MM.1S (cell line): ENCODE measurements at regions not wholly inside any gene's neighbourhood (a gene's known extent, or its start where the extent isn't known, plus 50 kb on each side); places are given as distances from the start of the nearest gene placed in this dataset.

Experiments
- DNase-seq: peaks from one replicate; pipeline ENCODE4 v3.0.0-alpha.2; 2015
- H2AFZ ChIP-seq: fragments of 300-600 bp; sonication (generic); 2 replicates; pipeline ENCODE4 v1.6.0; 2016; ENCODE audit warnings: antibody characterized with exemption, low read length
- H3F3A ChIP-seq: fragments of 300-600 bp; sonication (generic); 2 replicates; pipeline ENCODE4 v1.6.1; 2016; ENCODE audit warnings: mild to moderate bottlenecking, antibody characterized with exemption, low read length, moderate library complexity, mixed read lengths; ENCODE audit not compliant: insufficient read depth
- H3K27ac ChIP-seq: fragments of 300-600 bp; sonication (generic); 2 replicates; pipeline ENCODE4 v1.5.1; 2016; ENCODE audit warnings: mild to moderate bottlenecking, low read length
- H3K27me3 ChIP-seq: fragments of 300-600 bp; sonication (generic); replicated peaks from 2 replicates; pipeline ENCODE4 v1.6.0; 2016; ENCODE audit warnings: low read length; ENCODE audit not compliant: insufficient read depth
- H3K36me3 ChIP-seq: fragments of 300-600 bp; sonication (generic); replicated peaks from 2 replicates; pipeline ENCODE4 v1.6.1; 2016; ENCODE audit warnings: mild to moderate bottlenecking, low read length, mixed read lengths; ENCODE audit not compliant: insufficient read depth
- H3K4me1 ChIP-seq: fragments of 300-600 bp; sonication (generic); 2 replicates; pipeline ENCODE4 v1.6.1; 2016; ENCODE audit warnings: low read length, mixed read lengths
- H3K4me2 ChIP-seq: fragments of 300-600 bp; sonication (generic); 2 replicates; pipeline ENCODE4 v1.6.0; 2016; ENCODE audit warnings: low read depth, low read length
- H3K4me3 ChIP-seq: fragments of 300-600 bp; sonication (generic); 2 replicates; pipeline ENCODE4 v1.5.1; 2016; ENCODE audit warnings: low read length, mixed read lengths
- H3K79me2 ChIP-seq: fragments of 300-600 bp; sonication (generic); 2 replicates; pipeline ENCODE4 v1.6.1; 2016; ENCODE audit warnings: mixed run types, low read length, mixed read lengths
- H3K9ac ChIP-seq: fragments of 300-600 bp; sonication (generic); 2 replicates; pipeline ENCODE4 v1.6.1; 2016; ENCODE audit warnings: low read length, mixed read lengths
- H3K9me2 ChIP-seq: fragments of 300-600 bp; sonication (generic); replicated peaks from 2 replicates; pipeline ENCODE4 v1.6.1; 2016; ENCODE audit warnings: mild to moderate bottlenecking, low read length, mixed read lengths; ENCODE audit not compliant: insufficient read depth
- H3K9me3 ChIP-seq: fragments of 300-600 bp; sonication (generic); replicated peaks from 2 replicates; pipeline ENCODE4 v1.6.1; 2016; ENCODE audit warnings: mild to moderate bottlenecking, low read length, mixed read lengths; ENCODE audit not compliant: insufficient read depth
- H4K20me1 ChIP-seq: fragments of 300-600 bp; sonication (generic); 2 replicates; pipeline ENCODE4 v1.6.1; 2016; ENCODE audit warnings: mild to moderate bottlenecking, low read length, moderate library complexity, mixed read lengths; ENCODE audit not compliant: insufficient read depth
- CTCF ChIP-seq: fragments of 300-600 bp; sonication (generic); IDR thresholded peaks from 2 replicates; pipeline ENCODE4 v1.5.1; 2016; ENCODE audit warnings: antibody characterized with exemption, low read length, mixed read lengths
- EZH2 ChIP-seq: fragments of 300-600 bp; sonication (generic); optimal IDR thresholded peaks from 2 replicates; pipeline ENCODE3; 2017; ENCODE audit warnings: low read depth, mild to moderate bottlenecking, antibody characterized with exemption, low read length, mixed read lengths
- EZH2phosphoT487 ChIP-seq: fragments of 300-600 bp; sonication (generic); IDR thresholded peaks from 2 replicates; pipeline ENCODE4 v1.6.1; 2018; ENCODE audit warnings: antibody characterized with exemption, low read length

DNA sequence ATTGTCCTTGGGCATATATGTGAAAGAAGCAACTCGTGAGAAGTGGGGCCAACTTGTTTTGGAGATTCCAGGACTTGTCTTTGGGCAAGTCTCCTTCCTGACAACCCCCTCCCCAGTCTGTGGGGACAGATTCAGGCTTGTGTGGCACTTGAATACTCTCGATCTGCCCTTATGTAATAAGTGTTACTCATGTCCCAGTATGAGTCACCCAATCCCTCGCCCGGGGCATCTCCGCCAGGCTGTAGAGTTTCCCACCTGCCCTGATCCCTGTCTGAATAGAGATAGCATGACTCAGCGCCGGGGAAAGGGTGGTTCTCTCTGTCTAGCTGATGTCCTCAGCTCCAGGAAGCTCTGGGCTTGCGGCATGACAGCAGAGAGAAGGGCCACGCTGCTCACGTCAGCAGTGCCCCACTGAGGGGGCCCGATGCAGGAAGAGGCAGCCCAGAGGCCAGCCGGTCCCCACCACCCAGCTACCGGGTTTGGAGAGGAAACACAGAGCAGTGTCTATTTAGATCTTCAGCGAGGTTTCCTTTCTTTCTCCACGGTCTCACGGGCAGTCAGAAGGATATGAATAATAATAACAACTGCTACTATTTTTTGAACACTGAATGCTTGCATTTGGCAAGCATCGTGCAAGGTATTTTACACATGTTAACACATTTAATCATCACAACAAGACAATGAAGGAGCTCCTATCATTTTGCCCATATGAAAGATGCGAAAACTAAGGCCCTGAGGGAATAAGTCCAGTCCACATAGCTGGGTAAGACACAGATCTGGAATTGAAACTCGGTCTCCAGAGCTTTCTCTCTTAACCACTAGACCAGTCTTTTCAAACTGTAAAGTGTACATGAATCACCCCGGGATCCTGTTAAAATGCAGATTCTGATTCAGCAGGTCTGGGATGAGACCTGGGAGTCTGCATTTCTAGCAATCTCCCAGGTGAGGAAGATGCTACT, 426.7 kb upstream of the MAF start:
- 0 out of 2 replicates have a peak overlapping the region, but pooled peaks have one; percentile 9 for H3K4me3 ChIP-seq
- peak overlapping the region; percentile 7; the same call in 1 of the 2 replicates for H3K27ac ChIP-seq
- no peak for TF ChIP-seq CTCF
- TF ChIP-seq EZH2phosphoT487: no peak
- TF ChIP-seq EZH2: no peak
- no peaks in the 10 kb centered on the region for H4K20me1 ChIP-seq
- no peak for DNase-seq
- peak overlapping the region; percentile 2; the same call in 1 of the 2 replicates for H3K9ac ChIP-seq
- H3K4me1 ChIP-seq: 0 out of 2 replicates have a peak, but pooled peaks cover 4% of the 10 kb centered on the region
- peak overlapping the region; percentile 54; the same call in 1 of the 2 replicates for H3K4me2 ChIP-seq
- no peaks in the 10 kb centered on the region for H3K9me2 ChIP-seq
- no peaks in the 10 kb centered on the region for H3K27me3 ChIP-seq
- H2AFZ ChIP-seq: 0 out of 2 replicates have a peak overlapping the region, but pooled peaks have one; percentile 27
- H3K9me3 ChIP-seq: no peaks in the 10 kb centered on the region
- no peaks in the 10 kb centered on the region for H3K79me2 ChIP-seq
- no peaks in the 10 kb centered on the region for H3K36me3 ChIP-seq
- H3F3A ChIP-seq: no peaks in the 10 kb centered on the region

- no peaks in the 10 kb centered on the region for H3K27me3 ChIP-seq
- no peaks in the 10 kb centered on the region for H4K20me1 ChIP-seq
- H3K4me2 ChIP-seq: no peak overlapping the region
- no peak overlapping the region for H3K9ac ChIP-seq
- H3K36me3 ChIP-seq: no peaks in the 10 kb centered on the region
- no peaks in the 10 kb centered on the region for H3K9me3 ChIP-seq
- DNase-seq: no peak
- no peak overlapping the region for H3K4me3 ChIP-seq
- H3K9me2 ChIP-seq: no peaks in the 10 kb centered on the region
- H3F3A ChIP-seq: no peaks in the 10 kb centered on the region
- H3K79me2 ChIP-seq: no peaks in the 10 kb centered on the region
- no peak overlapping the region for H2AFZ ChIP-seq
- no peak for TF ChIP-seq EZH2
- TF ChIP-seq EZH2phosphoT487: no peak
- TF ChIP-seq CTCF: no peak
- H3K4me1 ChIP-seq: 0 out of 2 replicates have a peak, but pooled peaks cover 4% of the 10 kb centered on the region
- H3K27ac ChIP-seq: no peak overlapping the region
Observed at GRCh38 chr16:80025236-80025635, 424.7 kb upstream of the MAF start.

GRCh38 chr16:80024443-80024842, 423.9 kb upstream of the MAF start:
- no peak overlapping the region for H3K9ac ChIP-seq
- no peak overlapping the region for H2AFZ ChIP-seq
- H3K27ac ChIP-seq: no peak overlapping the region
- no peaks in the 10 kb centered on the region for H3K79me2 ChIP-seq
- H3K9me2 ChIP-seq: no peaks in the 10 kb centered on the region
- TF ChIP-seq EZH2phosphoT487 (no peak), CTCF (no peak), EZH2 (no peak)
- H3K27me3 ChIP-seq: no peaks in the 10 kb centered on the region
- no peak for DNase-seq
- H4K20me1 ChIP-seq: no peaks in the 10 kb centered on the region
- H3K4me1 ChIP-seq: 0 out of 2 replicates have a peak, but pooled peaks cover 4% of the 10 kb centered on the region
- H3F3A ChIP-seq: no peaks in the 10 kb centered on the region
- H3K9me3 ChIP-seq: no peaks in the 10 kb centered on the region
- H3K4me2 ChIP-seq: no peak overlapping the region
- no peak overlapping the region for H3K4me3 ChIP-seq
- no peaks in the 10 kb centered on the region for H3K36me3 ChIP-seq
